OCI-LY7 (cell line): ENCODE measurements at regions not wholly inside any gene's neighbourhood (a gene's known extent, or its start where the extent isn't known, plus 50 kb on each side); places are given as distances from the start of the nearest gene placed in this dataset.

Experiments
- EZH2phosphoT487 ChIP-seq: fragments of 200-600 bp; sonication (generic); IDR thresholded peaks from 2 replicates; pipeline ENCODE4 v1.6.1; 2018; ENCODE audit warnings: low read depth, borderline replicate concordance, mild to moderate bottlenecking, mixed run types, antibody characterized with exemption, low read length, moderate library complexity, mixed read lengths
- TF ChIP-seq, protein P1 (sequence below): fragments of 200-600 bp; sonication (generic); conservative IDR thresholded peaks from 2 replicates; pipeline ENCODE4 v1.5.1; 2014; ENCODE audit warnings: mild to moderate bottlenecking, antibody characterized with exemption, low read length, moderate library complexity, mixed read lengths

DNA sequence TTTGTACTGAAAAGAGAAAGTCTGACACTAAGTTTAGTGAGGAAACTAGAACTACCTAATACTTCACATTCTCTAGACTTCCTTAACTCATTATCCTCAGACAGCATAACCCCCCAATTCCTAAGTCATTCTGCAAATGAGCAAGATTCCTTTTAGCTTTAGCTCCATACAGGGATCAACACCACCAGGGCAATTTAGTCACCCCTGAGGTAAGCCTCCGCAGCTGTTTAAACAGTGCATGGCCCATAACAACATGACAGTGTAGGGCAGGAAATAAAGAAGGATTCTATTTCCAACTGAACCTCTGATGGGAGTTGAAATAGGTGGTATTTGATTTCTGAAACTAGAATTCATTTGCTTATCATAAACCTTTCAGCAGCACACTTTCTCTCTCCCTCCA, 112.8 kb upstream of the DKK2 start:
- TF ChIP-seq, protein P1, sequence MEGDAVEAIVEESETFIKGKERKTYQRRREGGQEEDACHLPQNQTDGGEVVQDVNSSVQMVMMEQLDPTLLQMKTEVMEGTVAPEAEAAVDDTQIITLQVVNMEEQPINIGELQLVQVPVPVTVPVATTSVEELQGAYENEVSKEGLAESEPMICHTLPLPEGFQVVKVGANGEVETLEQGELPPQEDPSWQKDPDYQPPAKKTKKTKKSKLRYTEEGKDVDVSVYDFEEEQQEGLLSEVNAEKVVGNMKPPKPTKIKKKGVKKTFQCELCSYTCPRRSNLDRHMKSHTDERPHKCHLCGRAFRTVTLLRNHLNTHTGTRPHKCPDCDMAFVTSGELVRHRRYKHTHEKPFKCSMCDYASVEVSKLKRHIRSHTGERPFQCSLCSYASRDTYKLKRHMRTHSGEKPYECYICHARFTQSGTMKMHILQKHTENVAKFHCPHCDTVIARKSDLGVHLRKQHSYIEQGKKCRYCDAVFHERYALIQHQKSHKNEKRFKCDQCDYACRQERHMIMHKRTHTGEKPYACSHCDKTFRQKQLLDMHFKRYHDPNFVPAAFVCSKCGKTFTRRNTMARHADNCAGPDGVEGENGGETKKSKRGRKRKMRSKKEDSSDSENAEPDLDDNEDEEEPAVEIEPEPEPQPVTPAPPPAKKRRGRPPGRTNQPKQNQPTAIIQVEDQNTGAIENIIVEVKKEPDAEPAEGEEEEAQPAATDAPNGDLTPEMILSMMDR, result no peak
- no peak for TF ChIP-seq EZH2phosphoT487
